A172 (cell line): ENCODE measurements at regions not wholly inside any gene's neighbourhood (a gene's known extent, or its start where the extent isn't known, plus 50 kb on each side); places are given as distances from the start of the nearest gene placed in this dataset.
A peak's percentile ranks its signal among the peaks of the same experiment; 100 is the strongest.

Experiments
- DNase-seq: peaks from one replicate; pipeline ENCODE4 v3.0.0-alpha.2; 2015; ENCODE audit warnings: low spot score

DNA sequence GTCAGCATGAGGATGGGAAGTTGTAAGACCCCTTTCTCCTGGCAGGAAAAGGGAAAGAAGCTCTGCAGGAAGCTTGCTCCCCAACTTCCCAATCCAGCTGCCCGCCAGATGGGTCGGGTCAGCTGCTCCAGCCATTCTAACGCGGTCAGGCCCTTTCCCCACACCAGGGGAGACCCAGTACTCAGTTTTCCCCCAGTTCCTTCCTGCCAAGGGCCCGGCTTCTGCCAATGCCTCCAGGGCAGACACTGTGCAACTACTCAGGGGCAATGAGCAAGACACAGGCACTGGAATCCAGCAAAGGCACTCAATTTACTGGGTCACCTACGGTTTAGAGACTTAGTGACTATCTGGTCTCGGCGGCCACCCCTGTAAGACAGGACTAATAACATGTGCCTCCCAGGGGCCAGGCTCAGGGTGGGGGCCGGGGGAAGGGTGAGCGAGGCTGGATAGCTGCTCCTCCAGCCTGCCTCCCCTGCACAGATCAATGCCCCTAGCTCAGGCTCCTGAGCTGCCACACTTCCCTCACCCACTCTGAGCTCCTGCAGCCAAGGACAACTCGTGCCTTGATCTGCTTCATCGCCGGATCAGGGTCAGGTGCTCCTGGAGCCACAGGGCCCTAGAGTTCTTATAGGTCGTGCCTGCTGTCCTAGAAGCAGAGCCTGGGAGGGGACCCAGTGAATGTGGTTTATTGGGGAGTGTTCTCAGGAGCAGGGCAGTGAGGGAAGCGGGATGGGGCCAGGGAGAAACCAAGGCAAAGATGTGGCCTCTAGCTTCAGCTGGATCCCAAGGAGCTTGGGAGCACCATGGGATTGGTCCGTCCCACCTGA, 171.1 kb downstream of the ZFP36L2 start:
- no peak for DNase-seq

DNA sequence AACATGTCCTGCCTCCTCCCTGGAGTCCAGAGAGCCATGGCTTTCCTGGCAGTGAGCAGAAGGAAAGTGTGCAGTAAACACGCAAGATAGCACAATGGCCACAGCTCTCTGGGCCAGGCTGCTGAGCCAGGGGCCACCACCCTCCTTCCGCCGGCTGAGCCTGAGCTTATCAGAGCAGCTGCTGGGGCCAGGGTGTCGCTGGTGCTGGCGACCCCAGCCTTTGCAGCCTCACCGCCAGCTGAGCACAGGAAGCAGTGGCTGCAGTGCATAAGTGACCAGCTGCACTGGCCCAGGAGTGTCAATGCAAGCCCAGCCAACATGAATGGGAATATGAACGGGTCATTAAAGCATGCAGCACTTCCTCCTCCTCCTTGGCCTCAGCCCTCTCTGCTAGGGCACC, 172.0 kb downstream of the ZFP36L2 start:
- DNase-seq: no peak

DNA sequence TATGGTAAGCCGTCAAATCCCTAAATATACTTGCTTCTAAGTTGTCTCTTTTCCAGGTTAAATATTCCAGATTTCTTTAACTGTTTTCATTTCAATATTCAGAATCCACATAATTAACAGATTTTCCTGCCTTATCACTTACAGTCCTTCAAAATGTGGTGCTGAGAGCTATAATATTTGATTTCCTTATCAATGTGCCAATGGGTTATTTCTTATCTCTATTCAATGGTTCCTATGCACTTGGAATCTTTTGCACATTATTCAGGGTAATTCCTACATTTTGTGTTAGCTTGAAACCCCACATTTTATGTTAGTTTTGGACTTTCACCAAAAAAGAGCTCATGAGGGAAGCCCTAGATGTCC, 173.5 kb downstream of the ZFP36L2 start:
- no peak for DNase-seq

DNA sequence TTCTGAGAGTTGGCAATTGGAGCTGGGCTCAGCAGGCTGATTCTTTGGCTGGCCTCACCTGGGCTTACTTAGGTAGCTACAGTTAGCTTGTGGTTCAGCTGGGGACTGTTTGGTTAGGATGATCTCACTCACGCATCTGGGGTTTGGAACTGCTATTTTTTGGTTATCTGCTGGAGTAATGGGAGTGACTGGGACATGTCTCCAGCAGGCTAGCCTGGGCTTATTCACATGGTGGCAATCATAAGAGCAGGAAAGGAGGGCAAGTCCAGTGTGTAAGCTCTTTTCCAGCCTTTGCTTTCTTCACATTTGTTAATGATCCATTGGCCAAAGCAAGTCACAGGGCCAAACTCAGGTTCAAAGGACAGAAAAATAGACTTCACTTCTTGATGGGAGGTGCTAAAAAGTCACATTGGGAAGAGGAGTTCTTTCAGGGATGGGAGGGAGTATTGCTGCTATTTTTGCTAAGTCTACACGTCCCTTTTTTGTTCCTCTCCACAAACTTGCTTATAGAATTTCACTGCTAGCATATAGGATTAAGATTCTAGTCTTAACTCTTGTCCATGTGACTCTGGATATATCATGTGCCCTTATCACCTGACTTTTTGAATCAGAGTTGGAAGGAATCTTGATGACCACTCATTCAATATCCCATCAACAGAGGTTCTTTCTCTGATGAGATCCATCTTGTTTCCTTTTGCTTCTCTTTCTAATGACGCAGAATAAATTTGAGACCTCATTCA, 174.0 kb downstream of the ZFP36L2 start:
- DNase-seq: no peak

DNA sequence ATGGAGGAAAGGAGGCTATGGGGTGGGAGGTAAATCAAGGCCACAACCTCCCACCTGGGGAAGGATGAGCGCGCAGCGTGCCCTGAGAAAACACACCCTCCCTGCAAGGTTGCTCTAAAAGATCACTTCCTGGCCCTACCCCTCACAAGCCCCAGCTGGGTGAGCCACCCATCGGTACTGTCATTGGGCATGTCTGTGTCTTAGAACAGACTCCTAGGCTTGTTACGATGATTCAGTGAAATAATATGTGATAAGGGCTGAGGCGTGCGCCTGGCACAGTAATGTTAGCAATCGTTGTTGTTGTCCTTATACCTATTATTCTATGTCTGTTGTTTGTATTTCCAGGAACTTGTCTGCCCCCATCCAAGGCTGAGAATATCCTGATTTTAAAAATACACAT, 175.1 kb downstream of the ZFP36L2 start:
- peak; percentile 90 for DNase-seq

DNA sequence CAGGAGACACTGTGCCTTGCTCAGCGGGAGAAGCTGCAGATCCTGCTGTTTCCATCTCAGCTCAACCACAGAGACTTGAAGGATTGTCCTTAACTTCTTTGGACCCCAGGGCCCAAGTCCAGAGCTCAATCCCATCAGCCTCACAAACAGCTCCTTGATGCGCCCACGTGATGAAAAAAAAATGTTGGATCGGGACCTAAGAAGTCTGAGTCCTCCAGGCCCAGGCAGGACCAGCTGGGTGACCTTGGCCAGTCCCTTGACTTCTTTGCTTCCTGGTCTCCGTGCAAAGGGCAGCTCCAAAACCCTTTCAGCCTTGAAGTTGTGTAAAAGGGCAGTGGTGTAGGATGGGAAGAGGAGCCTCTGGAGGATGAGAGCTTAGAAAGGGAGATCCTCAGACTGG, 175.5 kb downstream of the ZFP36L2 start:
- DNase-seq: no peak

DNA sequence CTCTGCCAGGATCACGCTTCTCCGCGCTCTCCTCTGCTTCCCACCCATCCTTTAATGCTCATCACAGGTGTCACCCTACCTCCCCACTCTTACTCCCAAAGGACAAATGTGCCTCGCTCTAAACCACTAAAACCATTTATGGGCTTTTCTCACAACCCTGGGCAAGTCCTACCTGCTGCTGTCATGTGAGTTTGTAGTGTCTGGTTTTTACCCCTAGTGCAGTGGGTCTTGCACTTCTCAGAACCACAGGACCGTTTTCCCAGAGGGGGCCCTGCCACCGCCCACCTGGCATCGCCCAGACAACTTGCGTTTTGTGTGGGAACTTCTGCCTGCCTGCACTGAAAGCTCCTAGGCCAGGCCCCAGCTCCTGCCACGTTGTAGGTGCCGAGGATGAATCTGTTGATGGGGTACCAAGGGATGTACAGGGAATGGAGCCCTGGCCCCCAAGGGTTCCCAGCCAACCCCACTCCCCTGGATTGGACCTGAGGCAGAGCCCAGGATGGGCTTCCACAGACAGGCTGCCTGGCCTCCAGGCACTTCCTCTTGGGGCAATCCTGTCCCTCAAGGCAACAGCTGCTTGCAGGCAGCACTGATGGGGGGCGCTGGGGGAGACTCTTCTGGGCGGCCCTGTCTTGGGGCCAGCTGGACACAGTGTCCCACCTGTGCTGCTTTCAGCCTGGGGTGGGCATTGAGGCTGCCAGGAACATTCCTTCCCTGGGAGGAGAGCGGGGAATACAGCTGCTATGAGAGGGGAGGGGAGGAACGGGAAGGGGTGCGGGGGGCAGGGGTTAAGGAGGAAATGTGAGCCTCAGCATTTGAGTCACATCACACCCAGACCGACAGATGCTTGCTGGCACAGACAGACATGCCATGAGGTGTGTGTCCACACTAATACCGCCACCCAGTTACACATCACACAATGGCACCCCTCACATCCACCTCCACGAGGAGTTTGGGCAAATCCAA, 176.3 kb downstream of the ZFP36L2 start:
- DNase-seq: no peak

DNA sequence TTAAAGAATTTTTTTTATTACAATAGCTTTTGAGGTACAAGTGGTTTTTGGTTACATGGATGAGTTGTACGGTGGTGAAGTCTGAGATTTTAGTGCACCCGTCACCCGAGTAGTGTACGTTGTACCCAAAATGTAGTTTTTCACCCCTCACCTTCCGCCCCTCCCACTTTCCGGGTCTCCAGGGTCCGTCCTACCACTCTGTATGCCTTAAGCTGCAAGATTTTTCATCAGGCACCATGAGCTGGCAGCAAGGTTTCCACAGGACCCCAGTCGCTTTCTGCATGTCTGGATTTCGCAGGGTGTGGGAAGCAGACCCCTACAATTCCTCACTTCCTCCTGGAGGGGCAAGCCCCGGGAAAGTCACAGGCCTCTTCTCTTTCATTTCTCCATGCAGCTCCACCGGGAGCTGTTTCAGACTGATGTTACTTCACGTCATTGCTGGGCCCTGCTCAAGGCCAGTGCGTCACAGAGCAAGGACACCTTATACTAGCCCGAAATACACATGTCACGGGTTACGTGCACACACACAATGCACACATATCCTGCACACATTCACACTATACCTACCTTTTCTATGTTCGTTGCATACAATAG, 179.1 kb downstream of the ZFP36L2 start:
- no peak for DNase-seq

DNA sequence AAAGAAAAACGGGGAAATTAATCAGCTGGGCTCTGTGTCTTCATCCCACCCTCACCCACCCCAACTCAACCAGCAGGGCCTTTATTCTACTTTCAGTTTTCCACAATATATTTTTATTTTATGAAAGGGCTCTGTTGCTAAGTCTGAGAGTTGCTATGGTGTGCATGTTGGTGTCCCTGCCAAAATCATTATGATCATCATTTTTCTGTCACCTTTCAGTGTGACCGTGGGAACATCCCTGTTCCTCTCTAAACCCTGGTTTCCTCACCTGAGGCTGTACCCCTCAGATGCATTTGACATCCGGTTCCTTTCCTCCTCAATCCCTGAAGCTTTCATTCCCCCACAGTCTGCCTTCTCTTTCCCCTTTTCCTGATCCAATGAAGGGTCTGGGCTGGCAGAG, 180.5 kb downstream of the ZFP36L2 start:
- no peak for DNase-seq

DNA sequence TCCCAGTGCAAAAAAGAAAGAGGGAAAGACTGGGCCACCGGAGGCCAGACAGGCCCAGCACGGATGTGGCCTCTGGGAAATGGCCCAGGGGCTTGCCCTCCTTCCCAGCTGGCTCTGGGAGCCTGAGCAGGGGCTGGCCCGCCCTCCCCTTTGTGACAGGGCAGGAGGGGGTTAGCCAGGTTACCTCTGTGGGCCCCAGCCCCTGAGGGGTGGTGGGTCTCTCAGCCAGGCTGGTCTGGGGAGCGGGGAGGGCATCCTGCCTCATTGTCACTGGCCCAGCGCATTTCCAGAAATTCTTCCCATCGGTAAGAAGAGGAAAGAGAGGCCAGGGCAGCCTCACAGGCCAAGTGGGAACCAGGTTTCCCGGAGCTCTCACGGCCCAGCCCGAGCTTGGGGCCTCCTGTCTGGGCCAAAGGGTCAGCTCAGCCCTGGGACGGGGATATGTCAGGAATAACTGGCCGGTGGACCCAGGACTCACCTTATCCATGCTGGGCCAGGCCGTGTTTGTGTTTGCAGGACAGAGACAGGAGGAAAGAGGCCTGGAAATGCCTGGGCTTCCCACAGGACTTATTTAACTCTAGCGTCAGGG, 182.2 kb downstream of the ZFP36L2 start:
- no peak for DNase-seq

DNA sequence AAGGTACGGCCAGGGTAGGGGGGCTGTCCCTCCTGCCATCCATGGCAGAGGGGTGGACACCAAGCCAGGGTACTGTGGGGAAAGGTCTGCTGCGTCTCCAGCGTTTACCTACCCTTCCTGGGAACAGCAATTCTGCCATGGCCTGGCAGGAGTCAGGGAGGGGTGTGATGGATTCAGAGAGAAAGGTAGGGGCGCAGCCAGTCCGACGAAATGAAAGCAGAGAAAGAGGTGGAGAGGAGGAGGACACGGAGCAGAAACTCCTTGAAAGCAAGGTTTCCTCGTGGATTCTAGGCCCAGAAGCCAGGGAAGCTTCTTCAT, 182.9 kb downstream of the ZFP36L2 start:
- no peak for DNase-seq

DNA sequence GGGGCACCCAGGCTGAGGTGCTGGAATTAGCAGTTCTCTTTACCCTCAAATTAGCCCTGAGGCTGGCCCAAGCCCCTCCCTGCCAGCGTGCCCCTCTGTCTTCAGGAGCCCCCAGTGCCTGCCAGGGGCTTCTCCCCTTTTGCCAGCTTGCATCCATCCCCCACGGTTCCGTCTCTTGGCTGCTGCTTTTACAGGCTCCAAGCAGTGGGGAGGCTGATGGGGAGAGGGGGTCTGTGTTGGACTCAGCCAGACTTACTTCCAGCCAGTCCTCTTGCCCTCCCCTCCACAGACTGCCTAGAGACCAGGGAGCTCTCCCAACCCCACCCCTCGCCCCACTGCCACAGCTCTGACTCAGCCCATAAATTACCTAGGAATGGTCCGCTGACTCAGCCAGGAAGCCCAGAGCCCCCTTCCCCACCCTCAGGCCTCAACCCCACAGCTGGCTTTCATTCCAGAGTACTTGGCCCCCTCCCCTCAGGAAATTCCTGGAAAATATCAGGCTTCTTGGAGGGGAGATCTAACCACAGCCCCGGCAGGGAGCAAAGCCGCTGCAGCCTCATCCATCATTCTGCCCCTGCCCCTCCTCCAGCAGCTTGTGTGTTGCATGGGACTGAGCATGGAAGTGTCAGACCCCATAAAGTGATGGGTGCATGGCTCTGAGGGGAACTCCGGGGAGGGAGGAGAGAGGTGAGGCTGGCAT, 184.6 kb downstream of the ZFP36L2 start:
- peak; percentile 99 for DNase-seq

DNA sequence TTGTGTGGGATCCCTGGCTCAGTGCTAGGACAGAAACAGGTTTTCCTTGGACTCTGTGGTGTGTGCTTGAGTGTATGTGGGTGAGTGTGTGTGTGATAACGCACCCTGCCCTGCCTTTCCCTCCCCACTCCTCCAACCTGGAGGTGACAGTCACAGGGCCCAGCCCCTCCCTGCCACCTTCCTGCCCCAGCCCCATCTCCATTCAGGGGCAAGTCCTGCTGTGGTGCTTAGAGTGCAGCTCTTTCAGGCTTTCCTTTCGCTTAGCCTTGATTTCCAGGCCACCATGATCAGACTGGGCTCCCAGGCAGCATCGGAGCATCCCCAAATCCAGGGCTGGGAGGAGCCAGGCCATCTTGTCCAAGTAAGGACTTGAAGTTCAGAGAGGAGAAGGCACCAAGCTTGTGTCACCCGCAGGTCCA, 185.2 kb downstream of the ZFP36L2 start:
- peak; percentile 26 for DNase-seq

DNA sequence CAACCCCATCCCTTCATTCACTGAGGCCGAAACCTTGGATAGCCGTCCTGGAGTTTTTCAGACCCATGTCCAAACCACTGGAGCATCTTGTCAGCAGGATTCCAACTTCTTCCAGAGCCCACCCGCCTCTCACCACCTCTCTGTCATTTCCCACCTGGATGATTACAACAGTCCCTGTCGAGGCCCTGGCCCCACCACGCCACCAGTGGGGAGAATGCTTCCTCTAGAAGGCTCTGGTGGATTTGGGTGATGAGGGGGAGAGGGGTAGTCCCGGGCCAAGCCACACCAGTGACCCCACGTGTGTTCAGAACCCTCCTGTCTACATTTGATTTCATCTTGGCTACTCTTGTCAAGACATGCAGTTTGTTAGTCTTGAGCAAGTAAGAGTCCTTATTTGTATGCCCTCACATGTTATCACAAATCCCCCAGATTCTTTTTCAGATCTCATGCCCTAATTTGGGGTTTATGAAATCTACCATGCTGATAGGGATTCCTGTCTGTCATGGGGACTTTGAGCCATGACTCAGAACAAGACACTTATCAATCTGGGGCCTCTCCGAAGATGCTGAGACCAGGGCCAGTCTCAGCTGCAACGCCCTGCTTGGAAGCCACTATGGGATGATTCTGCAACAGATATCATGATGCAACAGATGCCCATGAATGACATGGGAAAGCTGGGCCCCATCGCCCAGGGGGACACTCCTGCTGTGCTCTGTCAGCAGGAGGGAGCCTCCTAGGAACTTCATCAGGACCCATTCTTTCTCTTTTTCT, 186.1 kb downstream of the ZFP36L2 start:
- DNase-seq: no peak

DNA sequence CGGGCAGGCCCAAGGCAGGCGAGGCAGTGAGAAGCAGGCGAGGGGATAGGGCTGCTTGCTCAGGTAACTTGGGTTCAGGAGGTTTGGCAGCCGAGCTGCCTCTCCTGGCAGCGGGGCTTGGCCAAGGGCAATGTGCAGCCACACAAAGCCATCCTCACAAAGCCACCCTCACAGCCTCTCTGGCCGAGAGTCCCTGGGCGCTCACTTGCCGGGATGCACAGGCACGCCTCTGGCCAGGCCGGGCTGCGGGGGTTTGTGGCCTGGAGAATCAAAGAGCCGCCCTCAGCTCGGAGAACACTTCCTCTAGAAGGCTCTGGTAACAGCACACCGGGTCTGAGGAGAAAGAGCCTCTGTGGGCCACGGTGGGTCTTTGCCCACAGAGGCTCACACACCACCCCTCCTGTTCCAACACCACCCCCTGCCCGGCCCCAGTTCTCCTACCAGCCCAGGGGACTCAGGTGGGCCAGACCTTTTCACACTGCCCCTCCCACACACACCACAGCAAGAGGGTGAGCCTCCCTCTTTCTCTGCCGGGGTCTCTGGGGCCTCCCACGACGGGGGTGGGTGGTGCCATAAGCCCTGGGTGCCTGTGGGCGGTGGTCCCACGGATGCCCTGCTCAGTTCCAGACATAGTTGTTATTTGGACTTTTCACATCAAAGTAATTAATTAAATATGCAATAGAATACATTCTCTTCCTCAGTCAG, 186.9 kb downstream of the ZFP36L2 start:
- DNase-seq: no peak

DNA sequence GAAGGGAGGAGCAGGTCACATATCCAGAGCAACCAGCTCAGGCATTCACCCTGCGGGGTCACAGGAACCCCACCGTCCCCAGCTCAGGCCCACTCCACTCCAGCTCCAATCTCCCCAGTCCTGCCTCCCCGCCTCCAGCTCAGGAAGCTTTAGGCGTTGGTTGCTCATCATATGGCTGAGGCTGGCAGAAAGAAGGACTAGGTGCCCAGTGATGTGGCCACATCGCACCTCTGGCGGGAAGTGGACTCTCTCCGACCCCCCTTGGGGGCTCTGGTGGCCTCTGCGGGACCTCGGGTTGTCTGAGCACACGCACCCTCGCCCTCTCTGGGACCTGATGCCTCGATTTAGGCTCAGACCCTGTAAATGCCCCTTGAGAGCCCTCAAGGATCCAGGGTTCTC, 187.7 kb downstream of the ZFP36L2 start:
- DNase-seq: no peak

DNA sequence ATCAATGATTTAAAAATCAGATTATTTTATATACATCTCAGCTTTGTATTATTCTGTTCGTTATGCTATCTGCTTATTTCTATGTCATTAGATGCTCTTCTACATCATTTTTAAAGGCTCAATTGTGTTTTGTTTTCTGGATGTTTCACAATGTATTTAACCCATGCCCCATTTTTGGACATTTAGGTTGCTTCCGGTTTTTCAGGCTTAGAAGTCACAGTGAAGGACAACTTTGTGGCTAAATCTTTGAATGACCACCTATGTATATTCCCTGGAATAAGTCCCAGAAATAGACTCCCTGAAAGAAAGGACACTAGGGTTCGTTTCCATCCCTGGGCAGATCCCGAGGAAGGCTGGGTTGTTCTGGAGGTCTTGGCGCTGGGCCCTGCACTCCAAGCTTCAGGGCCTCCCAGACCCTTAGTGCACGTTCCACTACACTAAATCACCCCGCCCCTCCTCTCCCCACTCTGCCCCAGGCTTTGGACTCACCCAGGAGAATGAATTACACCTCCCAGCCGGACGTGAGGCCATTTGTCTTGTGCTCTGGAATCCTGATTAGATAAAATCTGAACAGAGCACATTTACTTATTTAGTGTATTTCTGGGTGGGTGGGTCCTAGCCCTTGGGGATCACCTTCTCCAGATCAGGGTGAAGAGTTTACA, 188.2 kb downstream of the ZFP36L2 start:
- peak; percentile 25 for DNase-seq

DNA sequence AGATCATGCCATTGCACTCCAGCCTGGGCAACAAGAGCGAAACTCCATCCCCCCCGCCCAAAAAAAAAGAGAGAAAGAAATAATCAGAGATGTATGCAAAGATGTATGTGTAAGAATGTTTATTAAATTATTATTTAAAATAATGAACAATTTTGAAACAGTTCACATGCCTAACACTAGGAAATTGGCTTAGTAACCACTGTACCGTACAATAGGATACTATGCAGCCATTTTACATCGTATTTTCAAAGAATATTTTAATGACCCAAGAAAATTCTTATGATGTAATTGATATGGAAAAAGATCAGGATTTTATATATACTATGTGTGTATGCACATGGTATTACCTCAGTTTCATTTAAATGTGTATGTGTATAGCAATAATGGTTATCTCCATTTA, 190.5 kb downstream of the ZFP36L2 start:
- DNase-seq: no peak

DNA sequence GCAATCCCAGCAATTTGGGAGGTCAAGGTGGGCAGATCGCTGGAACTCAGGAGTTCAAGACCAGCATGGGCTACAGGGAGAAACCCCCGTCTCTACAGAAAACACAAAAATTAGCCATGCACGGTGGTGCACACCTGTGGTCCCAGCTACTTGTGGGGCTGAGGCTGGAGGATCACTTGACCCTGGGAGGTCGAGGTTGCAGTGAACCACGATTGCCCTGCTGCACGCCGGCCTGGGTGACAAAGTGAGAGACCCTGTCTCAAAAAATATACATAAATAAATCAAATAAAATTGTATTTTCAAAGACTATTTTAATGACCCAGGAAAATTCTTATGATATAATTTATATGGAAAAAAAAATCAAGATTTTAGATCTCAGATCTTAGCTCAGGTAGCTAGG, 191.5 kb downstream of the ZFP36L2 start:
- DNase-seq: no peak
